Skeletal muscle satellite cell (primary cell): ENCODE measurements at regions not wholly inside any gene's neighbourhood (a gene's known extent, or its start where the extent isn't known, plus 50 kb on each side); places are given as distances from the start of the nearest gene placed in this dataset.

ENCODE experiments used
- H3K27me3 ChIP-seq: 2 replicates; pipeline ENCODE4 v1.7.0; 2013; ENCODE audit warnings: low read length; ENCODE audit not compliant: control insufficient read depth, insufficient read depth
- H3K36me3 ChIP-seq: 2 replicates; pipeline ENCODE4 v1.7.0; 2013; ENCODE audit warnings: mild to moderate bottlenecking, control low read depth, low read length; ENCODE audit not compliant: insufficient read depth
- H3K4me1 ChIP-seq: 2 replicates; pipeline ENCODE4 v1.7.0; 2013; ENCODE audit warnings: low read length; ENCODE audit not compliant: control insufficient read depth, insufficient read depth
- H3K4me2 ChIP-seq: 2 replicates; pipeline ENCODE4 v1.7.0; 2013; ENCODE audit warnings: mild to moderate bottlenecking, low read length
- H3K4me3 ChIP-seq: 2 replicates; pipeline ENCODE4 v1.7.0; 2013; ENCODE audit warnings: low read length
- H3K9ac ChIP-seq: 2 replicates; pipeline ENCODE4 v1.7.0; 2013; ENCODE audit warnings: mild to moderate bottlenecking, low read depth, low read length, moderate library complexity
- H3K9me3 ChIP-seq: replicated peaks from 2 replicates; pipeline ENCODE4 v1.7.0; 2013; ENCODE audit warnings: mild to moderate bottlenecking, control low read depth, low read length

DNA sequence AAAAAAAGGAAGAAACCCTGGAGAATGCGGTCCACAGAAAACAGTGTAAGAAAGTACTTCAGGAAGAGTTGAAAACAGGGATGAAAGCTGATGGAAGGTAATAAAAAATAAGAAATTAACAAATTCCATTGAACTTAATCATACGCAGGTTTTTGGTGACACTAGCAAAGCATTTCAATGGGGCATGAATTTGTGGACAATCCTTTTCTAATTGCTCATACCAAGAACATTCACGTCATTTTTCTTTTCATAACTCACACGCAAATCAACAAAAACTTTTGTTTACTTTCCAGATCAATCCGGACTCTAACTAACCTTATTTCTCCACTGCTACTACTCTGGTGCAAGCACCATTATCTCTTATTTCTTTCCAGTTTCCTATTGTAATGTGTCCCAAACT lies 1195.0 kb downstream of the SLITRK5 start:
- Histone ChIP-seq H3K9ac (no peak overlapping the region), H3K4me1 (no peaks in the 10 kb centered on the region), H3K36me3 (no peaks in the 10 kb centered on the region)

DNA sequence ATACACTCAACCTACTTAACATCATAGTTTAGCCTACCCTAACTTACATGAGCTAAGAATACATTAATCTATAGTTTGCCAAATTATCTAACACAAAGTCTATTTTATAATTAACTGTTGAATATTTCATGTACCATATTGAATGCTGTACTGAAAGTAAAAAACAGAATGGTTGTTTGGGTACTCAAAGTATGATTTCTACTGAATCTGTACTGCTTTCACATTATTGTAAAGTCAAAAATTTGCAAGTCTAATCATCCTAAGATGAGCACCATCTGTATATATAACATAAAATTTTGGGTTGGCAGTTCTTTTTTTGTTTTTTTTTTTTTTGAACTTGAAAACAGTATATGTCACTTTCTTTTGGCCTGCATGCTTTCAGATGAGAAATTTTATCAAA lies 1212.6 kb downstream of the SLITRK5 start:
- Histone ChIP-seq H3K9ac (no peak overlapping the region), H3K36me3 (no peaks in the 10 kb centered on the region), H3K4me2 (no peak overlapping the region), H3K9me3 (peaks cover 3% of the 10 kb centered on the region), H3K27me3 (no peaks in the 10 kb centered on the region), H3K4me3 (no peak overlapping the region), H3K4me1 (no peaks in the 10 kb centered on the region)

More for the DNA sequence above, 1195.0 kb downstream of the SLITRK5 start:
- no peaks in the 10 kb centered on the region for H3K9me3 ChIP-seq
- no peak overlapping the region for H3K4me2 ChIP-seq
- H3K27me3 ChIP-seq = no peaks in the 10 kb centered on the region
- H3K4me3 ChIP-seq = no peak overlapping the region

GRCh38 chr13:88887045-88887662 lies 1216.0 kb downstream of the SLITRK5 start:
- no peak overlapping the region for H3K4me3 ChIP-seq
- H3K4me1 ChIP-seq = no peaks in the 10 kb centered on the region
- no peaks in the 10 kb centered on the region for H3K36me3 ChIP-seq
- no peak overlapping the region for H3K4me2 ChIP-seq
- no peak overlapping the region for H3K9ac ChIP-seq
- H3K9me3 ChIP-seq = no peaks in the 10 kb centered on the region
- no peaks in the 10 kb centered on the region for H3K27me3 ChIP-seq

DNA sequence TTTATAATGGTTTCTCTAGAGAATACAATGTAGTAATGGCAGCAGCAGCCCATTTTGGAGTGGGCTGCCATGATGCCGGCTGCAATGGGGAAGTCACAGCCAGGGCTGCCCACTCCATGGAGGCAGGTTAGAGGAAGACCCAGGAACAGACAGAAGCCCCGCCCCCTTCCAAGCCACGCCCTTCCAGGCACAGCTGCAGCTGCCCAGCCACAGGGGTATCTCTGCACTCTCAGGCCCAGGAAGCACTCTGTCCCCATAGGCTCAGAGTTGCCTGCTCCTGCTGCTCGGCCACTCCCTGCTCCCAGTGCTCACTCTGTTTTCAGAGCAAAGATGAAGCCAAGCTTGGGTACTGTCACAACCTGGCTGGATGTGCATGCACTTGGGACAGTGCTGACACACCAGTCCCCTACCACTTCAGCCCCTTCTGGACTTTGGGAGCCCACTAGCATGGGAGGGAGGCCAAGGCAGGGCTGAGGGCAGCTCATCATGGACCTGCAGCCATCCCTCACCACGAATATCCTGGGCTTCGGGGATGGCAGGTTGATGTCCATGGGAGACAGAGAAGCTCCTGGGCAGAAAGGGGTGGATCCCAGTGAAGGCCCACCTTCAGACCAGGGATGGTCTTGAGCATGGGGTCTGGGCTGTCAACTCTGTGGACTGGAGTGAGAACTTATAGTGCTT lies 1224.2 kb downstream of the SLITRK5 start:
- Histone ChIP-seq H3K9ac (no peak overlapping the region), H3K4me3 (no peak overlapping the region), H3K4me2 (no peak overlapping the region), H3K27me3 (no peaks in the 10 kb centered on the region), H3K36me3 (no peaks in the 10 kb centered on the region), H3K4me1 (no peaks in the 10 kb centered on the region), H3K9me3 (no peaks in the 10 kb centered on the region)

GRCh38 chr13:88896466-88896865 lies 1225.3 kb downstream of the SLITRK5 start:
- H3K36me3 ChIP-seq = no peaks in the 10 kb centered on the region

GRCh38 chr13:88908961-88909441 lies 1237.8 kb downstream of the SLITRK5 start:
- Histone ChIP-seq H3K27me3 (no peaks in the 10 kb centered on the region), H3K4me3 (no peak overlapping the region), H3K36me3 (no peaks in the 10 kb centered on the region), H3K4me2 (no peak overlapping the region), H3K9me3 (no peaks in the 10 kb centered on the region), H3K4me1 (no peaks in the 10 kb centered on the region), H3K9ac (no peak overlapping the region)

More at GRCh38 chr13:88896466-88896865, 1225.3 kb downstream of the SLITRK5 start:
- Histone ChIP-seq H3K4me3 (no peak overlapping the region), H3K4me1 (no peaks in the 10 kb centered on the region), H3K27me3 (no peaks in the 10 kb centered on the region), H3K4me2 (no peak overlapping the region), H3K9me3 (no peaks in the 10 kb centered on the region), H3K9ac (no peak overlapping the region)

DNA sequence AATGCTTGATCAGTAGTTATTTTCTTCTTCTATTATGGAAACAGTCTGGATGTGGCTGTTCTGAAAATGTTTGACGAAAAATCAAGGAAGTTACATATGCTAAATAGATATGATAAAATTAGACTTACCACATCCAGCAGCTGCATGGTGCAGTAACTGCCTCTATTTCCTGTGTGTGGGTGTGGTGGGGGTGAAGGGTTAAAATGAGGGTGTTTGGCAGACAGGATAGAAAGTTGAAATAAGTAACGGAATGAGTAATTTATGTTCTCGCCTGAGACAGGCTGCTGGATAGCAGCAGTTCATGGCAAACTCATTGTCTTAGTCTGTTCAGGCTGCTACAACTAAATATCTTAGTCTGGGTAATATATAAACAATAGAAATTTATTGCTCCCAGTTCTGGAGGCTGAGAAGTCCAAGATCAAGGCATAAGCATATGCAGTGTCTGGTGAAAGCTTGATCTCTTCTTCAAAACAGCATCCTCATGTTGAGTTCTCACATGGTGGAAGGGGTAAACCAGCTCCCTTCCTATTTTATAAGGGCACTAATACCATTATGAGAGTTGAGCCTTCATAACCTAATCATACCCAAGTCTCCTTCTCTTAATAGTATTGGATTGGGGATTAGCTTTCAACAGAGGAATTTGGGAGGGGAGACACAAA lies 1248.9 kb downstream of the SLITRK5 start:
- Histone ChIP-seq H3K4me3 (no peak overlapping the region), H3K4me1 (no peaks in the 10 kb centered on the region), H3K4me2 (no peak overlapping the region), H3K9ac (no peak overlapping the region), H3K36me3 (no peaks in the 10 kb centered on the region), H3K9me3 (no peaks in the 10 kb centered on the region), H3K27me3 (no peaks in the 10 kb centered on the region)

DNA sequence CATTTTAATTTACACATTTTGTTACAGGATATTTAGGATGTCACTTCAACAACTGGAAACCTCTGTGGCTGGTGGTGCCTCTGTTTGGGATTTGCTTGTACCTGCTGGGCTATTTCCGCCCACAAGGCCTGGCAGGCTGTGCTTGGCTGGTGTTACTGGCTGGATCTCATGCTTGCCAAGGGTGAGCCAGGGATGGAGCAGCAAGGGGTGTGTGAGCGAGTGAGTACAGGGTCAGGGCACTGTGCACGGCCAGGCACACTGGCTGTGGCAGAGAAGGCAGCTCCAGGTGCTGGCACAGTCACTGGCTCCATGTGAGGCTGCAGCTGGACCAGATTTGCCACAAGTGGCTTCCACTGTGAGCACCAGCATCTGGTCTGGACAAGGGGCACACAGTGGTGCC lies 1254.8 kb downstream of the SLITRK5 start:
- Histone ChIP-seq H3K9ac (no peak overlapping the region), H3K4me2 (no peak overlapping the region), H3K4me3 (no peak overlapping the region), H3K9me3 (peaks cover 7% of the 10 kb centered on the region), H3K27me3 (no peaks in the 10 kb centered on the region), H3K4me1 (no peaks in the 10 kb centered on the region), H3K36me3 (no peaks in the 10 kb centered on the region)

DNA sequence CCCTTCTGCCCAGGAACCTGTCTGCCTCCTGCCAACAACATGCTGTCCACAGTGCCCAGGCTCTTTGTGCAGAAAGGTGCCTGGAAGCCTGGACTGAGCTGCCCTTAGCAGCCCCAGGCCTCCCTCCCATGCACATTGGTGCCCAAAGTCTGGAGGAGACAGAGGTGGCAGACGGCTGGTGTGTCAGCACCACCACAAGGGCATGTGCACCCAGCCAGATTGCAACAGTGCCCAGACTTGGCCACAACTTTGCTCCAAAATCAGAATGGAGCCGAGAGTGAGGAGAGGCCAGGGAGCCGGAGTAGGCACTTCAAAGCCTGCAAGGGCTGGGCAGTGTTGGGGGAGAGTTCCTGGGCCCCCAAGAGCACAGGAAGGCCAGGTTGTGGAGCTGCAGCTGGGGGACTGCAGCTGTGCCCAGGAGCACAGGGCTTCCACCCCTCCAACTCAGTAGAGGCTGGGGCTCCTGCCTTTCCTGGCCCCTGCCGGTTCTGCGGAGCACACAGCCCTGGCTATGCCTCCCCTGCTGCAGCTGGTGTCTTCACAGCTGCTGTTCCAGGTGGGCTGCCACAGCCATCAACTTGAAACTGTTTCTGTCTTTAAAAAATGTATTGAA lies 1255.8 kb downstream of the SLITRK5 start:
- no peak overlapping the region for H3K4me2 ChIP-seq
- H3K27me3 ChIP-seq = no peaks in the 10 kb centered on the region
- no peaks in the 10 kb centered on the region for H3K36me3 ChIP-seq
- no peak overlapping the region for H3K9ac ChIP-seq
- no peak overlapping the region for H3K4me3 ChIP-seq
- peaks cover 7% of the 10 kb centered on the region for H3K9me3 ChIP-seq
- H3K4me1 ChIP-seq = no peaks in the 10 kb centered on the region

GRCh38 chr13:88932950-88933349 lies 1261.8 kb downstream of the SLITRK5 start:
- Histone ChIP-seq H3K4me3 (no peak overlapping the region), H3K9ac (no peak overlapping the region), H3K9me3 (no peaks in the 10 kb centered on the region), H3K27me3 (no peaks in the 10 kb centered on the region), H3K36me3 (no peaks in the 10 kb centered on the region), H3K4me1 (no peaks in the 10 kb centered on the region), H3K4me2 (no peak overlapping the region)

- Histone ChIP-seq H3K4me2 (no peak overlapping the region), H3K9ac (no peak overlapping the region), H3K4me3 (no peak overlapping the region), H3K36me3 (no peaks in the 10 kb centered on the region), H3K9me3 (no peaks in the 10 kb centered on the region), H3K27me3 (no peaks in the 10 kb centered on the region), H3K4me1 (no peaks in the 10 kb centered on the region)
These were observed 1266.2 kb downstream of the SLITRK5 start for GRCh38 chr13:88937384-88937783.
